ENCODE measurements at regions not wholly inside any gene's neighbourhood (a gene's known extent, or its start where the extent isn't known, plus 50 kb on each side); places are given as distances from the start of the nearest gene placed in this dataset.

DNA sequence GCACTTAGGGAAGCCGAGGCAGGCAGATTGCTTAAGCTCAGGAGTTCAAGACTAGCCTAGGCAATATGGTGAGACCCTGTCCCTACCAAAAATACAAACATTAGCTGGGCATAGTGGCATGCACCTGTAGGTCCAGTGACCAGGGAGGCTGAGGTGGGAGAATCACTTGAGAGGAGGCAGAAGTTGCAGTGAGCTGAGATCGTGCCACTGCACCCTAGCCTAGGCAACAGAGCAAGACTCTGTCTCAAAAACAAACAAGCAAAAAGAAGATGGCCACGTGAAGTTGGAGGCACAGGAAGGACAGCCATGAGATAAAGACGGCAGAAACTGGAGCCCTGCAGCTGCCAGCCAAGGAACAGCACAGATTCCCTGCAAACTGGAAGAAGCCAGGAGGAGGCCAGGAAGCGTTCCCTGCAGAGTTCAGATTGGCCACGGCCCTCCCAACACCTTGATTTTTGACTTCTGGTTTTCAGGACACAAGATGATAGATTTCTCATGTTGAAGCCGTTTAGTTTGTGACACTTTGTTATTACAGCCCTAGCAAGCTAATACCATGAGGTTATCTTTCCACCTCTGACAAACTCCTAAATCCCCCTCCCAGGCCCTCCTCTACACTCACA lies 786.7 kb downstream of the UQCRFS1 start:
- TF ChIP-seq ELF4 (IDR thresholded peaks at IDR 0.05): no peak
- no peak for TF ChIP-seq SP1 (IDR thresholded peaks at IDR 0.05)
- TF ChIP-seq, protein P1, sequence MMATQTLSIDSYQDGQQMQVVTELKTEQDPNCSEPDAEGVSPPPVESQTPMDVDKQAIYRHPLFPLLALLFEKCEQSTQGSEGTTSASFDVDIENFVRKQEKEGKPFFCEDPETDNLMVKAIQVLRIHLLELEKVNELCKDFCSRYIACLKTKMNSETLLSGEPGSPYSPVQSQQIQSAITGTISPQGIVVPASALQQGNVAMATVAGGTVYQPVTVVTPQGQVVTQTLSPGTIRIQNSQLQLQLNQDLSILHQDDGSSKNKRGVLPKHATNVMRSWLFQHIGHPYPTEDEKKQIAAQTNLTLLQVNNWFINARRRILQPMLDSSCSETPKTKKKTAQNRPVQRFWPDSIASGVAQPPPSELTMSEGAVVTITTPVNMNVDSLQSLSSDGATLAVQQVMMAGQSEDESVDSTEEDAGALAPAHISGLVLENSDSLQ (IDR thresholded peaks at IDR 0.05): no peak
- TF ChIP-seq BHLHE40 (IDR thresholded peaks at IDR 0.05; ENCODE audit: borderline replicate concordance): no peak
- no peak for TF ChIP-seq FOXM1 (IDR thresholded peaks at IDR 0.05; ENCODE audit: borderline replicate concordance)
- no peak for TF ChIP-seq TARDBP (IDR thresholded peaks at IDR 0.05)
- no peak for TF ChIP-seq NFRKB (IDR thresholded peaks at IDR 0.05)
- TF ChIP-seq ZNF384 (IDR thresholded peaks at IDR 0.05): no peak
- no peak for TF ChIP-seq L3MBTL2 (conservative IDR thresholded peaks at IDR 0.05)
- TF ChIP-seq SUZ12 (IDR thresholded peaks at IDR 0.05): no peak
